ENCODE measurements at regions not wholly inside any gene's neighbourhood (a gene's known extent, or its start where the extent isn't known, plus 50 kb on each side); places are given as distances from the start of the nearest gene placed in this dataset.

DNA sequence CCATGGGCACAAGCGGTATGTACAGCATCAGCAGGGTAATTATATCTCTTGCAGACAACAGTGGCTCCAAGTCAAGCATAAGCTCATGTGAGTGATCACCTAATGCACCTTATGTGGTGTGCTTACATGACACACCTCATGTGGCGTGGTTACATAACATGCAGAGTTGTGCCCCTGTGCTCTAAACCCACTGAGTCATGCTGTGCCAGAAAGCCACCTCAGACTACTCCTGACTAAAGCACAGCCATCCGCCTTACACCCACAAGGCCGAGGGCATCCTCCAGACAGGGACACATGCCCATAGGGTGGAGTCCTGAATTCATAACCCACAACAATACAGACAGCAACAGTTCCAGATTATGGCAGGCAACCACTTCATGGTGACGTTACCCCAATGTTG lies 163.7 kb upstream of the SLC30A5 start:
- no peak for DNase-seq (ENCODE audit: low spot score)

DNA sequence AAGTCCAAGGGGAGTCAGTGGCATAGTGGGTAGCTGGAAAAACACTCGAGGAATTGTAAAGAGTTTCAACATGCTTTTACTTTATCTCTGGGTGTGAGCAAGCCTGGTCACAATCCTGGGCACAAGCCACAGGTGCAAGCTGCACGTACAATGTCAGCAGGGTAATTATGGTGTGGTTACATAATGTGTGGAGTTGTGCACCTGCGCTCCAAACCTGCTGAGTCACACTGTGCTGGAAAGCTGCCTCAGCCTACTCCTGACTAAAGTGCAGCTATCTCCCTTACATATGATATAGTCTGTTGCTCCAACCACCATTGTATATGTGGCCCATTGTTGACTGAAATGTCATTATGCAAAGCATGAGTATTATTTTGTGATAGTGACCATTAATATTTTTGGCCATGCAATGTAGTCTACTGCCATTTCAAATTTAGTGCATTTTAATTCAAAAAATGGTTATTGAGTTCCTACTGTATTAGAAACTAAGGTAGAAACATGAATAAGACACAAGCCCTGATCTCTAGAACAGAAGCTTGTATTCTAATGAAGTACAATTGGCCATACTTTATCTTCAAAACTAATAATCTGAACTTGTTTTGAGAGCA lies 160.9 kb upstream of the SLC30A5 start:
- DNase-seq (ENCODE audit: low spot score) = no peak

DNA sequence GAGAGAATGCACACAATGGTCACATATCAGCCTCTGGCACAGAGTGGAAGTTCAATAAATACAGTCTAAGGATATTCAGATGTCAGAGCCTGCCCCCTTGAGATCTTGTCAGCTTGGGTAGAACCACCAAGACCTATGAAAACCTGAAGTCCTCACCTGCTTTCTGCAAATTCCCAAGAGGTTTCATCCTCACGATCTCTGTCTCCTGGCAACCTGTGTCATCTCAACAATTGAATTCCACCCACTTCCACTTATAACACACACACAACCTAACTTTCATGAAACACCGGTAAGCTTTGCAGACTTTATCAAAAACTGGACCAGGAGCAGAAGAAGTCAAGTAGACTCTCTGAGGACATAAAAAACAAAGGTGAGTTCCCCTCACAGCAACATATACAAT lies 151.6 kb upstream of the SLC30A5 start:
- no peak for DNase-seq (ENCODE audit: low spot score)

DNA sequence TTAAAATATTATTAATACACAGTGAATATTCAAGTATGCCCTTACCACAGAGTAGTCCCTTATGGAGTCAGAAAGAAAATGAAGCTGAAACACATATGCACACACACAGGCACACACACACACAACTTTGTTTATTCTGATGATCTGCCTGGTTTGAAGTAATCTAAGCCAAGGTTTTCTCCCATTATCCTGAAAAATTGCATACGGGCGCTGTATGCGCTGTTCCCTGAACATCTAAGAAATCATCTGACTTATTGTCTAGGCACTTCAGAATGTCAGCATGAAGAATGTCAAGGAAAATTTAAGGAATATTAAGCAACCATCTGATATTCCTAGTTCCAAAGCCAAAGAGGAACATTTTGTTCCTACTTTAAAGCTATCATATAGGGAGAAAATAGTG lies 147.1 kb upstream of the SLC30A5 start:
- DNase-seq (ENCODE audit: low spot score) = no peak

DNA sequence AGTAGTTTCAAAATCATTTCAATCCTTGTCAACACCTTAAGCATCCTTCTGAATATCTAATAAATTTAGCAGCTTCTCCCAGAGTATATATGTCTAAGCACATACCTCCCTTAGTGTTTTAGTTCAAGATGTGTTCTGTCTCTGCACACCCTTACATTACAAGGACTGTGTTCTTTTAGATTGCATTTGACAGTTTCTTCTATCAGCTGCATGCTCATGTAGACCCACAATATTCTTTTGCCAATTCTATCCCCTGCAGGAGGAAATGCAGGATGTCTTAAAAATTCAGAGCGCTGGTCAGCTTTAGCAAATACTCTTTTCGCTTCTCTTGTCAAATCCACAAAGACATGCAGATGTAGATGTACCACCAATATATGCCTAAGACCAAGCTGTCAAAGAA lies 145.8 kb upstream of the SLC30A5 start:
- DNase-seq (ENCODE audit: low spot score) = no peak

- DNase-seq (ENCODE audit: low spot score) = no peak
These were observed 144.6 kb upstream of the SLC30A5 start for GRCh38 chr5:68949256-68949655.

DNA sequence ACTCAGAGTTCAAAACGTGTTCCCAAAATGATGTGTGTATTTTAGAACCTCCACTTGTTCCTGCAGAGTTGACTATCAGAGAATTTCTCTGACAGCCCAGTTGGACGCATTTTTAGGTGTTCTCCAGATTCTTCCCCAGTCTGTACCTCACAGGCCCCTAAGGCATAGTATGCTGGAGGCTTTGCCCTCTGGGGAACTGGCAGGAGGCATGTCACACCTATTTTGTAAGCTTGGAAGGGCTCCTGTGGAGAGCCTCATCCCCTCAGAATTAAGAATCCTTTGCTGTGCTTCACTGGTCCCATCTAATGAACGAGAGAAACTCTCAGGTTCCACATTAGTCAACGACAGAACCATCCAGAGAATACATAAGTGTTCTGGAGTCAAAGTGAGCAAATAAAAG lies 144.1 kb upstream of the SLC30A5 start:
- no peak for DNase-seq (ENCODE audit: low spot score)

DNA sequence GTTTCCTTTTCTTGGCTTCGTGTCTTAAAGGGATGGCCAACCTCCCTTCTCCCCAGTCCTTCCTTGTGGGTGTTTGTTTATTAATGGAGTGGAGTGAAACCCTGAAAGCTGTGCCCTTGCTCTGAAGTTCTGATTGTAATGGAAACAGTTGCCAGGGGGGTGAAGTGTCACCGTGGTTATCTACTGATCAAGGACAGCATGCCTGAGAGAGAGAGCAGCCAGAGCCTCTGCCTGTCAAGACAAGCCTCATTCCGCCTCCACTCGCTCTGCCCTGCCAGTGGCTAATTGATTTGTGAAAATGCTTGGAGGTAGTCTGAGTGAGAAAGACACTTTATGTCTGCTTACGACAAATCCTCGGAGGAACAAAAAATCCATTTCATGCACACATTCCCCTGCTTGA lies 143.7 kb upstream of the SLC30A5 start:
- no peak for DNase-seq (ENCODE audit: low spot score)

DNA sequence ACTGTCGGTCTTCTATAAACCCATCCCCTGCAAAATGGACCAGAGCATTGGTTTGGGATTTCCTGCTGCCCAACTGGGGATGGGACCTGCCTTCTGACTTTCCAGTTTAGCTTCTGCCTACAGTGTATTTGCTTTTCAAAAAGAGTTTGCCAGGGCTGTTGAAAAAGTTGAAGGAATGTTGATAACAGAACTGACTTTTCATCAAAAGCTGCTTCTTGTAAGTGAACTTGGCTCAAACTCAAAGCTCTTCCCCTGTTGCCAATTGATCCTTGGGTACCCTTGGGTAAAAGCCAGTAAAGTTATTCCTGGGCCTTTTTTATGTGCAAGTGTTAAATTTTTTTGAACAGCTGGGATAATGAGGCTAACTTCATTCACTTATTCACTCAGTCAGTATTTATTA lies 142.9 kb upstream of the SLC30A5 start:
- no peak for DNase-seq (ENCODE audit: low spot score)

DNA sequence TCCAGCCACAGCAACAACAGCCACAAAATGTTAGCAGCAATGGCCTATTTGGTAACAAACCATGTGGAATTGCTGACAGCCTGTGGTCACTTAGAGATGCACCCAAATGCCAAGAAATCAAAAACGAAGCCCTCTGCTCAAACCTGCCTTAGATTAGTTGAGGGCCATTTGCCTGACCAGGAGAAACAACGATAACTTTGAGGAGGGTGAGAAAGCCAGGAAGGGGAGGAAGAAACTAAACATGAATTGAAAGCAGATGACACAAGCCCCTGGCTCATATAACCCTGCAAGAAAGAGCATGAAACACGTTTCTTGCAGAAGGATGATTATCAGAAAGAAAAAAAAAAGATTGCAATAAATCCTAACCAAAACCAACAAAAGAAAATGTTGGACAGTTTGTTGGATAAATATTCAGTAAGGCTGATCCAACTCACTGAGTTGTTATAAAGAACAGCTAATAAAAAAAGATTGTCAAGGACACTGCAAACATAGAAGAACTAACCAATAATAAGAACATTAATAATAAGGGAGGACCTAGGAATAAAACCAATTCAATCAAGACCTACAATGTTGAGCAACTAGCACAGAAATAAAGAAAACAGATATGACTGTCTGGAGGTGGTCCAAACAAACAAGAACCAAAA lies 140.5 kb upstream of the SLC30A5 start:
- no peak for DNase-seq (ENCODE audit: low spot score)

DNA sequence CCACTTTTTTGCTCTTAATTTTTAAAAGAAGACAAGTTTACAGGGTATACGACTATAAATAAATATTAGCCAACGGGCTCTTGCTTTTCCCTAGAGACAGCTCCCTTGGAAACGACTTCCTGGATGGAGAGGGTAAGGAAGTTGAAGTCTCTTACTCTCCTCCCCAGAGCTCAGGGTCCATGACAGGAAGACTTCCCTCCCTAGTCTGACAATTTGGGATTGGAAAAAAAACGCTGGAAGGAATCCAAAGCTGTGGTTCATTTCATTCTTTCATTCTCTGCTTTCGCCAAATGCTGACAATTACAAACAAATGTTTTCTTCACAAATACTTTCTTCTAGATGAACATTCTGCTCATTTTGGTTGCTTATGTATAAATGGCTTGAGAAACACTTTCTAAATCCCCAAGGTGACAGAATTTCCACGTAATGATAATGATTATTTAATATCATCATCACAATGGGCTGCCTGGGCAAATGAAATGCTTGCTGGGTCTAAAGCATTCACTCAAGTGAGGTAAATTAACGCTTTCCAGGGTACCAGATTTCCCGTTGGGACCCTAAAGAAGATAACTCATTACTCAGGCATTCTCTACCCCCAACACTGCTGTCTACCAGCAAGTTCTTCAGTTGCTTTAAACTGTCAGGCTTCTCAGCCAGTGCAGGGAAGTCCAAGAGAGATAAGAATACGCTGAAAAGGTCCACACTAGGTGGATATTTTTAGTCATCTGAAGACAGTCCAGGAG lies 139.8 kb upstream of the SLC30A5 start:
- no peak for DNase-seq (ENCODE audit: low spot score)

GRCh38 chr5:68954618-68954910 lies 139.2 kb upstream of the SLC30A5 start:
- DNase-seq (ENCODE audit: low spot score) = no peak

GRCh38 chr5:68957591-68957990 lies 136.2 kb upstream of the SLC30A5 start:
- DNase-seq (ENCODE audit: low spot score) = no peak

GRCh38 chr5:68958428-68958827 lies 135.4 kb upstream of the SLC30A5 start:
- no peak for DNase-seq (ENCODE audit: low spot score)

DNA sequence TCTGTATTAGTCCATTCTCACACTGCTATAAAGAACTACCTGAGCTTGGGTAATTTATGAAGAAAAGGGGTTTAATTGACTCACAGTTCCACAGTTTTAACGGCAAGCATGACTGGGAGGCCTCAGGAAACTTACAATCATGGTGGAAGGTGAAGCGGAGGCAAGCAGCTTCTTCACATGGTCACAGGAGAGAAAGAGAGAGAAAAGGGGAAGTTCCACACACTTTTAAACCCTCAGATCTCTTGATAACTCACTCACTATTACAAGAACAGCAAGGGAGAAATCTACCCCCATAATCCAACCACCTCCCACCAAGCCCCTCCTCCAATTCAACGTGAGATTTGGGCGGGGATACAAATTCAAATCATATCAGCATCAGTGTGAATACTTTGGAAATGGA lies 133.4 kb upstream of the SLC30A5 start:
- no peak for DNase-seq (ENCODE audit: low spot score)

DNA sequence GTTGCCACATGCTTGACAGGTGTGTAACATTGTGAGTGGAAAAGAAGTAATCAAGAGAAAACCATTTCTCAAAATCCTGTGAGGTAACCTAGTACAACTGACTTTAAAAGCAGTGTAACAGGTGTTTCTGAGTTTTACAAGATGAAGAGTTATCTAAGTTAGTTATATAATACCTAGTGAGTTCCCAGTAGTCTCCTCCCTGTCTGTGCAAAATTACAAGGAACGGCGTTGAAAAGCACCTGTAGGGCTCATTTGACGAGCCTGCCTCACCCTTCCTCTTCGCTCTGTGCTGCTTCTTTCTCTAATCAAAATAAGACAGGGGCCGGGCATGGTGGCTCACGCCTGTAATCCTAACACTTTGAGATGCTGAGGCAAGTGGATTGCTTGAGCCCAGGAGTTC lies 132.9 kb upstream of the SLC30A5 start:
- no peak for DNase-seq (ENCODE audit: low spot score)

GRCh38 chr5:68961762-68962161 lies 132.1 kb upstream of the SLC30A5 start:
- DNase-seq (ENCODE audit: low spot score) = no peak

- DNase-seq (ENCODE audit: low spot score) = peak; percentile 53
These were observed 130.9 kb upstream of the SLC30A5 start for GRCh38 chr5:68962757-68963484.

- DNase-seq (ENCODE audit: low spot score) = no peak
These were observed 129.1 kb upstream of the SLC30A5 start for GRCh38 chr5:68964679-68965078.

GRCh38 chr5:68965926-68966325 lies 127.9 kb upstream of the SLC30A5 start:
- DNase-seq (ENCODE audit: low spot score) = no peak

- no peak for DNase-seq (ENCODE audit: low spot score)
These were observed 127.2 kb upstream of the SLC30A5 start for GRCh38 chr5:68966596-68966995.

GRCh38 chr5:68968429-68968828 lies 125.4 kb upstream of the SLC30A5 start:
- no peak for DNase-seq (ENCODE audit: low spot score)

- no peak for DNase-seq (ENCODE audit: low spot score)
These were observed 123.2 kb upstream of the SLC30A5 start for GRCh38 chr5:68970617-68971016.

Data from kidney capillary endothelial cell (primary cell).